NT2/D1 (cell line): ENCODE measurements at regions not wholly inside any gene's neighbourhood (a gene's known extent, or its start where the extent isn't known, plus 50 kb on each side); places are given as distances from the start of the nearest gene placed in this dataset.
A peak's percentile ranks its signal among the peaks of the same experiment; 100 is the strongest.

ENCODE experiments used
- DNase-seq: peaks from one replicate; pipeline ENCODE4 v3.0.0-alpha.2; 2011; ENCODE audit warnings: low read depth, low spot score
- H3K27me3 ChIP-seq: 2 replicates; pipeline ENCODE4 v1.6.0; 2011; ENCODE audit warnings: mild to moderate bottlenecking; ENCODE audit not compliant: insufficient read length, insufficient read depth
- H3K36me3 ChIP-seq: 2 replicates; pipeline ENCODE4 v1.6.1; 2011; ENCODE audit warnings: mild to moderate bottlenecking, low read length, mixed read lengths; ENCODE audit not compliant: insufficient read depth, insufficient read length
- H3K4me1 ChIP-seq: 2 replicates; pipeline ENCODE4 v1.5.1; 2011; ENCODE audit not compliant: insufficient read depth, insufficient read length
- H3K4me3 ChIP-seq: 2 replicates; pipeline ENCODE4 v1.5.1; 2011; ENCODE audit warnings: low read depth; ENCODE audit not compliant: insufficient read length
- H3K9ac ChIP-seq: 2 replicates; pipeline ENCODE4 v1.6.0; 2011; ENCODE audit warnings: low read depth; ENCODE audit not compliant: insufficient read length
- H3K9me3 ChIP-seq: 2 replicates; pipeline ENCODE4 v1.5.1; 2011; ENCODE audit warnings: mild to moderate bottlenecking, low read length; ENCODE audit not compliant: insufficient read depth
- SUZ12 ChIP-seq: IDR thresholded peaks from 2 replicates; pipeline ENCODE4 v1.6.1; 2011; ENCODE audit not compliant: insufficient read length, insufficient read depth; ENCODE audit errors: extremely low read depth
- YY1 ChIP-seq: IDR thresholded peaks from 2 replicates; pipeline ENCODE4 v1.6.1; 2011; ENCODE audit not compliant: insufficient read length, insufficient read depth
- ZNF274 ChIP-seq: IDR thresholded peaks from 2 replicates; pipeline ENCODE4 v1.6.1; 2011; ENCODE audit warnings: mild to moderate bottlenecking, low read depth, low read length

GRCh38 chr9:69971643-69972449 lies 71.8 kb upstream of the MAMDC2 start:
- DNase-seq: peak; percentile 57
- H3K4me1 ChIP-seq: peaks cover 2% of the 10 kb centered on the region
- H3K9ac ChIP-seq: no peak overlapping the region
- H3K4me3 ChIP-seq: no peak overlapping the region
- H3K27me3 ChIP-seq: no peaks in the 10 kb centered on the region
- H3K9me3 ChIP-seq: no peaks in the 10 kb centered on the region
- H3K36me3 ChIP-seq: no peaks in the 10 kb centered on the region
- TF ChIP-seq YY1 (no peak), ZNF274 (no peak), SUZ12 (no peak)

- Histone ChIP-seq H3K36me3 (no peaks in the 10 kb centered on the region), H3K4me1 (no peaks in the 10 kb centered on the region), H3K9me3 (no peaks in the 10 kb centered on the region), H3K4me3 (no peak overlapping the region), H3K27me3 (no peaks in the 10 kb centered on the region), H3K9ac (no peak overlapping the region)
- DNase-seq: no peak
- TF ChIP-seq ZNF274 (no peak), SUZ12 (no peak), YY1 (no peak)
These were observed 68.0 kb upstream of the MAMDC2 start for GRCh38 chr9:69975681-69976080.

- no peaks in the 10 kb centered on the region for H3K36me3 ChIP-seq
- TF ChIP-seq SUZ12 (no peak), YY1 (no peak)
- H3K27me3 ChIP-seq: no peaks in the 10 kb centered on the region
- no peak for DNase-seq
- H3K9ac ChIP-seq: no peak overlapping the region
- no peak overlapping the region for H3K4me3 ChIP-seq
- no peaks in the 10 kb centered on the region for H3K9me3 ChIP-seq
- H3K4me1 ChIP-seq: no peaks in the 10 kb centered on the region
These were observed 67.5 kb upstream of the MAMDC2 start for GRCh38 chr9:69976152-69976551.

- Histone ChIP-seq H3K9ac (no peak overlapping the region), H3K9me3 (no peaks in the 10 kb centered on the region), H3K4me1 (no peaks in the 10 kb centered on the region), H3K4me3 (no peak overlapping the region), H3K27me3 (no peaks in the 10 kb centered on the region), H3K36me3 (no peaks in the 10 kb centered on the region)
- no peak for DNase-seq
- TF ChIP-seq ZNF274 (no peak), YY1 (no peak), SUZ12 (no peak)
These were observed 63.6 kb upstream of the MAMDC2 start for GRCh38 chr9:69980041-69980440.

GRCh38 chr9:69980591-69980990 lies 63.1 kb upstream of the MAMDC2 start:
- DNase-seq: no peak
- no peak for TF ChIP-seq YY1
- no peak for TF ChIP-seq ZNF274
- TF ChIP-seq SUZ12: no peak
- no peaks in the 10 kb centered on the region for H3K4me1 ChIP-seq
- no peaks in the 10 kb centered on the region for H3K9me3 ChIP-seq
- H3K36me3 ChIP-seq: no peaks in the 10 kb centered on the region
- H3K4me3 ChIP-seq: no peak overlapping the region
- no peaks in the 10 kb centered on the region for H3K27me3 ChIP-seq
- no peak overlapping the region for H3K9ac ChIP-seq

GRCh38 chr9:69981686-69982445 lies 61.8 kb upstream of the MAMDC2 start:
- no peak for DNase-seq
- H3K9ac ChIP-seq: no peak overlapping the region
- no peak overlapping the region for H3K4me3 ChIP-seq
- no peaks in the 10 kb centered on the region for H3K36me3 ChIP-seq
- H3K9me3 ChIP-seq: no peaks in the 10 kb centered on the region
- TF ChIP-seq YY1 (no peak), ZNF274 (no peak), SUZ12 (no peak)
- H3K4me1 ChIP-seq: no peaks in the 10 kb centered on the region
- H3K27me3 ChIP-seq: no peaks in the 10 kb centered on the region

GRCh38 chr9:69984831-69985230 lies 58.8 kb upstream of the MAMDC2 start:
- TF ChIP-seq YY1 (no peak), SUZ12 (no peak), ZNF274 (no peak)
- H3K9me3 ChIP-seq: no peaks in the 10 kb centered on the region
- H3K9ac ChIP-seq: no peak overlapping the region
- no peak overlapping the region for H3K4me3 ChIP-seq
- H3K36me3 ChIP-seq: no peaks in the 10 kb centered on the region
- H3K27me3 ChIP-seq: no peaks in the 10 kb centered on the region
- no peak for DNase-seq
- no peaks in the 10 kb centered on the region for H3K4me1 ChIP-seq
